Activated CD8-positive, alpha-beta memory T cell treated with anti-CD3 and anti-CD28 coated beads, Interleukin-2, amount 50 U/mL, for 1 hour (primary cell): ENCODE measurements at regions not wholly inside any gene's neighbourhood (a gene's known extent, or its start where the extent isn't known, plus 50 kb on each side); places are given as distances from the start of the nearest gene placed in this dataset.
"Not testable (repeated sequence)": the region's sequence is repeated elsewhere in the genome, so short reads cannot be mapped to it uniquely, and the experiment has no call there.

Experiments used
- DNase-seq: peaks from one replicate; pipeline ENCODE4 v3.0.0-alpha.2; 2020; ENCODE audit errors: extremely low read depth

DNA sequence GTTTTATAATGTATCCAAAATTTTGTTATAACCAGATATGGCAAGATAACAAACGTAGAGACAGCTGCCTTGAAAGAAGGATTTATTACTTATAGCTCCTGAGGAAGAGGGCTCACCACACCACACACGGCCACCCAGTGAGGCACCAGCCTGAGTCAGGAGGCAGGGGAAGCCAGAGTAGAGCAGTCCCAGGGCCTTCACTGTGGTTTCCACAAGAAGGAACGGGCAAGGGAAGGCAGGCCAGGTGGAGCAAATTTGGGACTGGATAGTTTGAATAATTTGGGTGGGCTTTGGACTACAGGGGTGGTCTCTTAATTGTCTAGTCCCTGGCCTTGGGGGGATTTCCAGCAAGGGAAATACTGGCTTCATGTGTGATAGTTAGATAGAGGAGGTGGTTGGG lies 72.5 kb downstream of the RRAGC start:
- DNase-seq = no peak

- DNase-seq = no peak
Measured at GRCh38 chr1:38786040-38786436, 73.5 kb downstream of the RRAGC start.

GRCh38 chr1:38785285-38786039 lies 74.1 kb downstream of the RRAGC start:
- DNase-seq = no peak

DNA sequence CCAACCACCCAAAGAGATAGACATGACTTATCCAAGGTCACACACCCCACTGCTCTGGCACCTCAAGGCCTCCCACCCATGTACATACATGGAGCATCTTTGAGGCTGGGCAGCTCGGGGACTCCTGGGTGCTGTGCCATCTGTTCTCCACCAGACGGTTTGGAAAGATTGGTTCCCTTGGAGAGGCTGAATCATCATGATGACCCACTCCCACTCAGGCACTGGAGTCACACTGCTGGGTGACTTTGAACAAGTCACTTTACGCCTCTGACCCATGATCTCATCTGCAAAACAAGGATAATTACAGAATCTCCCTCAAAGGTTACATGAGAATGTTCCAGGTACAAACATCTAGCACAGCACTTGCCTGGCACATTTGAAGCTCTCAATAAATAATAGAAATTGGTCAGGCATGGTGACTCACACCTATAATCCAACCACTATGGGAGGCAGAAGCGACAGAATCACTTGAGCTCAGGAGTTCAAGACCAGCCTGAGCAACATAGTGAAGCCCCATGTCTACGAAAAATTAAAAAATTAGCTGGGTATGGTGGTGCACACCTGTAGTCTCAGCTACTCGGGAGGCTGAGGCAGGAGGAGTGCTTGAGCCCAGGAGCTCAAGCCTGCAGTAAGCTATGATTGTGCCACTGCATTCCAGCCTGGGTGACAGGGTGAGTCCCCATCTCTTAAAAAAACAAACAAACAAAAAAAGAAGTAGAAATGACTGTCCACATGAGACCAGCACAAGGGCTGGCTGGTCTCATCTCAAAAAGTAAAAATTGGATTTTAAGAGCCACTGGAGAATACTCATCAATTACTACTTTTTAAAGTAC lies 74.9 kb downstream of the RRAGC start:
- DNase-seq = no peak

DNA sequence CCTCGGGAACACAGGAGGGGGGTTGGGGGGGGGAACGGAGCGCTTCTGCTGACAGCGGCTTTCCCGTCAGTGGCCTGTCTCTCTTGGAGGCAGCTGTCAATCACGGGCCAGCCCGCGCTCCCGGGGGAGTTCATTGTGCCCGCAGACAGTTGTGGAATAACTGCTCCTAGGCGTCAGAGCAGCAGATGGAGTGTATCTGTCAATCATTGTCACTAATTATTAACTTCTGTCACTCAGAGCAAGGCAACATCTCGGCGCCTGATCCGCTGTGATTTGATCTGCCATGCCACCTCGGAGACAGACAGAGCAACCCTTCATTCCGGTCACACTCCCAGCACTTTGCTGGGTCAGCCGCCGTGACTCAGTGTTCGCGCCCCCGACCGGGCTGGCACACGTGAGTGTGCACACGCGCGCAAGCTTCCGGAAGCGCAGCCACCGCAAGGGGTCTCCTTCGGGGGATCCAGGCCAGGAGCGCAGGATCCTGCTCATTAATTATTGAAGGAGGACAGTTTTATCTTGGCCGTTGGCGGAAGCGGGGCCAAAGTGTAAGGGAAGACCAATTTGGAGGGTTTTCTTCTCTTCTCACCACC lies 75.8 kb downstream of the RRAGC start:
- no peak for DNase-seq

DNA sequence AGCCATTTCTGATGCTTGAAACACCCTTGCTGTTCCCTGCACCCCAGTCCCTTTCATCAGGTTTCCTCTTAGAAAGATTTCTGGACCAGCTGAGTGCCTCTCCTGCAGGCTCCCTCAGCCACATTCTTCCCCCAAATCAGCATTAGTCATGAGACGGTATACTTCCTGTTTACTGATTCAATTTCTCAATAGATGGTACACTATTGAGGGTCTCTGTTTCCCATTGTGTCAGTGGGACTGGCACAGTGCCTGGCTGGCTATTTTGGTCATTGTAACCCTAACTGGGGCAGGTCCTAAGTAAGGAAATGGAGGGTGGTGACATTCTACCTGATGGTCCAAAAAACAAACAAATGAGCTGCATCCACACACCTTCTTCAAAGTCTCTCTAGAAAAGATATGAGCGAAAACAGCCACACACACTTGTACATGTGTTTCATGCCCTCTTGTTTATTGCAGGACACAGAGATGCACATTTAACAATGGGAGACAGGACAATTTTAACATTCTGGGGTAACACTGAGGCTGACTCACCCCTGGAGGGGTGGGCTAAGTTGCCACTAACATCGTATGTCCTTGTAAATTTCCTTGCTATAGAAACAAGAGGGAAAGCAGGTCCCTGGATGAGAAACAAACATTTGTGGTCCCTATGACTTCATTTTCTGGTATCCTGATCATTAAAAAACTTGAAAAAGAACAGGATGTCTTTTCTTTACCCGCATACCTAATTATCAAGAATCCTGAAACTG lies 77.5 kb downstream of the RRAGC start:
- no peak for DNase-seq

DNA sequence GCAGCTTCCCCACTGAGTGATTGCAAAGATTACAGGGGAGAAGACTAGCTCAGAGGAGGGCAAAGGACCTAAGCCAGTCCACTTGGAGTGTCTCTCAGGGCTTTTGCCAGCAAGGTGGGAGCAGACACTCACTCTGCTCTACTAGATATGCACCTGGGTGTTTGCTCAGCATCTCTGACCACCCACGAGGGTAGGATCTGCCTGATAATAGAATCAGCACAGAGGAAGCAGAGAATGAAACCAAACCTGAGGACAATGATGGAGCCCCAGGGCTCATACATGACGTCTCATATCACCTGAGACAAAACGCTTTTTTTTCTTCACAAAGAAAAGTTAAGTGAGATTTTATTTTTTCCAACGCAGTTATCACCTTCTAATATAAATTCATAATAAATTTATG lies 79.4 kb downstream of the RRAGC start:
- no peak for DNase-seq

GRCh38 chr1:38779491-38779890 lies 80.1 kb downstream of the RRAGC start:
- no peak for DNase-seq

GRCh38 chr1:38778521-38778920 lies 81.1 kb downstream of the RRAGC start:
- DNase-seq = no peak

DNA sequence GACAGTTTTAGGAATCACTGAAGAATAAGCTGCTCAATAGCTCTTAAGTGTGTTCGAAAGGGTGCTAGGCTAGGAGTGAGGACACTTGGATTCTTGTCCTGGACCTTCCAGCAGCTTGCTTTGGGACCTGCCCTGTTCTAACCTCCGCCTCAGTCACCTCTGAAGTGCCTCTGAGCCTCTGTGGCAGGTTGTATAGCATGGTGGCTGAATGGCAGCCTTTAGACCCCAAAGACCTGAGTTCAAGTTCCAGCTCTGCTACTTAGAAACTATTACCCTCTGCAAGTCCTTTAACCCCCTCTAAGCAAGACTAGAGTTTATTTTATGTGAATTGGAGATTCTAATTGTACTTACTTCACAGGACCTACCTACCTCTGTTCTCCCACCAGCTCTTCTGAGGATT lies 81.5 kb downstream of the RRAGC start:
- no peak for DNase-seq

GRCh38 chr1:38777464-38777957 lies 82.1 kb downstream of the RRAGC start:
- DNase-seq = no peak

DNA sequence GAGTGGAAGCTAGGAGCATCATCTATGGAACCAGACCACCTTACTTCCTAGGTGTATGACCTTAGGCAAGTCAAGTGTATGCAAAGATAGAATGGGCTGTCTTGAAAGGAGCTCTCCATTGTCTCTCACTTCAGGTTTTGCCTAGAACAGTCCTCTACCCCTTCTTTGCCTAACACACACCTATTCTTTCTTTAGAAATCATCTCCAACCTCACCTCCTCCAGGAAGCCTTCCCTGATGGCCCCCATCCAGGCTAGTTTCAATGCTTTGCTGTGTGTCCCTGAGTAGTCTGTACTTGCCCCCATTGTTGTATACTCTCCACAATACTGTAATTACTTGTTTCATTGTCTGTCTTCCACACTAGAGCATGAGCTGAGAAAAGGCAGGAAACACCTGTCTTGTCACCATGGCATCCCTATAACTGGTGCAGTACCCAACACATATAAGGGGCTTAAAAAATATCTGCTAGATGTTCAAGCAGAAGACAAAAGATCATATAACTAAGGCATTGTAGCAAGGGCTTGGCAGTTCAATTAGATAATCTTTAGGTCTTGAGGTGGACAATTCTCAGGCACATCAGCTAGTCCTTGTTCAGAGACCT lies 83.0 kb downstream of the RRAGC start:
- DNase-seq = no peak

- DNase-seq = no peak
Measured at GRCh38 chr1:38775175-38775845, 84.3 kb downstream of the RRAGC start.

GRCh38 chr1:38773483-38773882 lies 86.1 kb downstream of the RRAGC start:
- DNase-seq = no peak

DNA sequence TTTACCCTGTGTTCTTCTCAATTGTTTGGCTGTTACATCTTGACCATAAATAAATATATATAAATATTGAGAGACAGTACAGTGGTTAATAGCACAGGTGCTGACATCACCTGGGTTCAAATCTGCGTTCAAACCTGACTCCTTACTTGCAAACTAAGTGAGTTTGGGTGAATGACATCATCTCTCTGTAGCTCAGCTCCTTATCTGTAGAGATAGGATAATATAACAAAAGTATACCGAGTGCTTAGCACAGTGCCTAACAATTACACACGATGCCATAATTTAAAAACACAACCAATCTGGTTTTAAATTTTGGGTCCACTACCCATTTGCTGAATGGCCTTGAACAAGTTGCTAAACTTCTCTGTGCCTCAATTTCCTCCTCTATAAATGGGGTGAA lies 86.6 kb downstream of the RRAGC start:
- no peak for DNase-seq

- no peak for DNase-seq
Measured at GRCh38 chr1:38772026-38772425, 87.5 kb downstream of the RRAGC start.

- not testable (repeated sequence) for DNase-seq
Measured at GRCh38 chr1:38770516-38771173, 88.9 kb downstream of the RRAGC start.

- no peak for DNase-seq
Measured at GRCh38 chr1:38766125-38766524, 93.4 kb downstream of the RRAGC start.

DNA sequence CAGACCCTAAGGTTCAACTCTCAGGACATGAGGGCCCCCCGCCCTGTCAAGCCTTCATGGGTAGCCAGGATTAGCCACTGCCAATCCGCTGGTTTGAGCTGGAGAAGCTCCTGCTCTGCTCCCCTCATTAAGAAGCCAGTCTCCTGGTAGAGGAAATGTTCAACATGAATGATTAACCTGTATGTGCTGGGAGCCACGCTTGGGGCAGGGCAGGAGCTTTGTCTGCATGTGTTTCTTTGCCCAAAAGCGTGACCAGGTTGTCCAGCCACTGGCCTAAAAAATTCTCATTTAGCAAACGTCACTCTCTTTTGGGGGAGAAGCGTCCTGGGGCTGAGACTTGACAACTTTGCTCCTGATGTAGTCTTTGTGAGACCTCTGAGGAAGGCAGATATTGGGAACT lies 96.5 kb downstream of the RRAGC start:
- DNase-seq = no peak

- no peak for DNase-seq
Measured at GRCh38 chr1:38760562-38760961, 99.0 kb downstream of the RRAGC start.
